ENCODE measurements at regions not wholly inside any gene's neighbourhood (a gene's known extent, or its start where the extent isn't known, plus 50 kb on each side); places are given as distances from the start of the nearest gene placed in this dataset.

GRCh38 chr18:1530650-1531049 lies 626.0 kb downstream of the ADCYAP1 start:
- no peaks in the 10 kb centered on the region for H3K9me3 ChIP-seq (ENCODE audit: insufficient read depth, low read length)
- H3K36me3 ChIP-seq (replicated peaks; ENCODE audit: low read depth, low read length): no peaks in the 10 kb centered on the region
- TF ChIP-seq CTCF (IDR thresholded peaks at IDR 0.05; ENCODE audit: low read depth, low read length) (no peak), EZH2phosphoT487 (IDR thresholded peaks at IDR 0.05; ENCODE audit: low read depth) (no peak)
- H3K4me2 ChIP-seq (ENCODE audit: low read length): no peak overlapping the region
- no peaks in the 10 kb centered on the region for H3K4me1 ChIP-seq (ENCODE audit: low read length)
- no peaks in the 10 kb centered on the region for H4K20me1 ChIP-seq (ENCODE audit: insufficient read depth, low read length)
- no peaks in the 10 kb centered on the region for H3K79me2 ChIP-seq (ENCODE audit: low read length)
- H2AFZ ChIP-seq (ENCODE audit: low read depth, low read length): no peak overlapping the region
- no peaks in the 10 kb centered on the region for H3K27me3 ChIP-seq (ENCODE audit: low read depth, low read length)
- no peak overlapping the region for H3K4me3 ChIP-seq (ENCODE audit: low read length)
- H3K27ac ChIP-seq (ENCODE audit: low read length): no peak overlapping the region
- H3K9ac ChIP-seq (ENCODE audit: low read length): no peak overlapping the region

- no peak for TF ChIP-seq CTCF (IDR thresholded peaks at IDR 0.05; ENCODE audit: low read depth, low read length)
- no peak for TF ChIP-seq EZH2phosphoT487 (IDR thresholded peaks at IDR 0.05; ENCODE audit: low read depth)
- Histone ChIP-seq H3K27me3 (ENCODE audit: low read depth, low read length) (no peaks in the 10 kb centered on the region), H3K79me2 (ENCODE audit: low read length) (no peaks in the 10 kb centered on the region), H3K27ac (ENCODE audit: low read length) (no peak overlapping the region), H3K4me2 (ENCODE audit: low read length) (no peak overlapping the region), H4K20me1 (ENCODE audit: insufficient read depth, low read length) (no peaks in the 10 kb centered on the region), H3K9ac (ENCODE audit: low read length) (no peak overlapping the region), H3K9me3 (ENCODE audit: insufficient read depth, low read length) (no peaks in the 10 kb centered on the region), H3K36me3 (replicated peaks; ENCODE audit: low read depth, low read length) (no peaks in the 10 kb centered on the region), H3K4me3 (ENCODE audit: low read length) (no peak overlapping the region), H3K4me1 (ENCODE audit: low read length) (no peaks in the 10 kb centered on the region), H2AFZ (ENCODE audit: low read depth, low read length) (no peak overlapping the region)
Measured at GRCh38 chr18:1539276-1539675, 634.6 kb downstream of the ADCYAP1 start.

GRCh38 chr18:1541478-1541877 lies 636.8 kb downstream of the ADCYAP1 start:
- no peaks in the 10 kb centered on the region for H3K9me3 ChIP-seq (ENCODE audit: insufficient read depth, low read length)
- H3K27me3 ChIP-seq (ENCODE audit: low read depth, low read length): no peaks in the 10 kb centered on the region
- H3K4me3 ChIP-seq (ENCODE audit: low read length): no peak overlapping the region
- H3K4me2 ChIP-seq (ENCODE audit: low read length): no peak overlapping the region
- TF ChIP-seq CTCF (IDR thresholded peaks at IDR 0.05; ENCODE audit: low read depth, low read length): no peak
- TF ChIP-seq EZH2phosphoT487 (IDR thresholded peaks at IDR 0.05; ENCODE audit: low read depth): no peak
- no peaks in the 10 kb centered on the region for H4K20me1 ChIP-seq (ENCODE audit: insufficient read depth, low read length)
- H3K27ac ChIP-seq (ENCODE audit: low read length): no peak overlapping the region
- no peaks in the 10 kb centered on the region for H3K79me2 ChIP-seq (ENCODE audit: low read length)
- no peak overlapping the region for H2AFZ ChIP-seq (ENCODE audit: low read depth, low read length)
- no peak overlapping the region for H3K9ac ChIP-seq (ENCODE audit: low read length)
- H3K36me3 ChIP-seq (replicated peaks; ENCODE audit: low read depth, low read length): no peaks in the 10 kb centered on the region
- no peaks in the 10 kb centered on the region for H3K4me1 ChIP-seq (ENCODE audit: low read length)

- Histone ChIP-seq H3K9ac (ENCODE audit: low read length) (no peak overlapping the region), H3K27me3 (ENCODE audit: low read depth, low read length) (no peaks in the 10 kb centered on the region), H3K4me3 (ENCODE audit: low read length) (no peak overlapping the region), H3K9me3 (ENCODE audit: insufficient read depth, low read length) (no peaks in the 10 kb centered on the region), H3K4me1 (ENCODE audit: low read length) (no peaks in the 10 kb centered on the region), H2AFZ (ENCODE audit: low read depth, low read length) (no peak overlapping the region), H3K79me2 (ENCODE audit: low read length) (no peaks in the 10 kb centered on the region), H3K4me2 (ENCODE audit: low read length) (no peak overlapping the region), H4K20me1 (ENCODE audit: insufficient read depth, low read length) (no peaks in the 10 kb centered on the region), H3K27ac (ENCODE audit: low read length) (no peak overlapping the region), H3K36me3 (replicated peaks; ENCODE audit: low read depth, low read length) (no peaks in the 10 kb centered on the region)
- no peak for TF ChIP-seq CTCF (IDR thresholded peaks at IDR 0.05; ENCODE audit: low read depth, low read length)
- no peak for TF ChIP-seq EZH2phosphoT487 (IDR thresholded peaks at IDR 0.05; ENCODE audit: low read depth)
Measured at GRCh38 chr18:1542230-1542774, 637.6 kb downstream of the ADCYAP1 start.

Measured in OCI-LY3 (cell line).